NCI-H82 (cell line): ENCODE measurements at regions not wholly inside any gene's neighbourhood (a gene's known extent, or its start where the extent isn't known, plus 50 kb on each side); places are given as distances from the start of the nearest gene placed in this dataset.

Source experiments
- DNase-seq: peaks from one replicate; lab custom pipeline; 2025; lab: John Stamatoyannopoulos, UW

GRCh38 chr3:117611211-117611610, 901.6 kb downstream of the TUSC7 start:
- DNase-seq = peak; percentile 99

- no peak for DNase-seq
Measured at GRCh38 chr3:117616227-117616626, 906.6 kb downstream of the TUSC7 start.

DNA sequence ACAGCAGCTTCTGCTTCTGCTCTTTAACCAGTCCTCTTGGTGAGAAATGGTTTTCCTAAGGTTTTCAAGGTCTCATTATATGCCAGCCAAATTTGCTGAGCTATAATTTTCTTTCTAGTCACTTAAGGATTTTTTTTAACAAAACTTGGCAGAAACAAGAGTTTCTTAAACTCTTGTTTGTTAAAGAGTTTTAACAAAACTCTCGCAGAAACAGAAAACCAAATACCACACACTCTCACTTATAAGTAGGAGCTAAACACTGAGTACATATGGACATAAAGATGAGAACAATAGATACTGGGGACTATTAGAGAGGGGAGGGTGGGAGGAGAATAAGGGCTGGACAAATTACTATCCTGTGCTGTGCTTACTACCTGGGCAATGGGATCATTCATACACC, 908.3 kb downstream of the TUSC7 start:
- no peak for DNase-seq

GRCh38 chr3:117618462-117618861, 908.9 kb downstream of the TUSC7 start:
- DNase-seq = no peak

DNA sequence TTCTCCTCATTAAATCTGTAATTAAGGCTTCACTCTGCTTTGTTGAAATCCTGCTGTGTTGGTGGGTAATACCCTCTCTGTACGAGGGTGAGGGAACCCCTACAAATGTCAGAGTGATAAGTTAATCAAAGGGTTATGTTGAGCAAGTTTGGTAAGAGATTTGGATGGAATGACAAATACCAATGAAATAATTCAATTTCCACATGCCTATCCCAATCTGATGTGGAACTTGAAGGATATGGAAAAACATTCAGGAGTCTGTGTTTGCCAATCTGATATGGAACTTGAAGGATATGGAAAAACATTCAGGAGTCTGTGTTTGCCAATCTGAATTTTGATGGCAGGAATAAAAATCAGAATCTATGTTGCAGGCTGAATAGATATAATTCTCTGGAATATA, 910.2 kb downstream of the TUSC7 start:
- no peak for DNase-seq

- DNase-seq = peak; percentile 51
Measured at GRCh38 chr3:117622171-117622841, 912.7 kb downstream of the TUSC7 start.

- DNase-seq = no peak
Measured at GRCh38 chr3:117624424-117624823, 914.8 kb downstream of the TUSC7 start.

DNA sequence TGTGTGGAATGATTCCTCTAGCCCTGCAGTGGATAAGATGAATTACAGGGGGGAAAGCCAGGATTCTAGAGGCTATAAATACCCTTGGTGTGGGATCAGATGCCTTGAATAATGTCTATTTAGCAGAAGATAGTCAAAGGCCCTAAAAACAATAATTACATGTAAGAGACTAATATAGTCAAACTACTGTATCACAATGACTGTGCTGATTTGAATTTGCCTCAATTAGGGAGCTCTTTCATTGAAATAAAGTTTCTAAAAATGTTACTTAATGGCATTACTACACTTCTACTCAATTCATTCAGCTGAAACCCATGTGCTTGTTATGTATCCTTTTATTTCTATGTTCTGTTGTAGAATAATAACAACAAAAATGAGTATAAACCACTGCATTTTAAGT, 915.6 kb downstream of the TUSC7 start:
- DNase-seq = no peak

DNA sequence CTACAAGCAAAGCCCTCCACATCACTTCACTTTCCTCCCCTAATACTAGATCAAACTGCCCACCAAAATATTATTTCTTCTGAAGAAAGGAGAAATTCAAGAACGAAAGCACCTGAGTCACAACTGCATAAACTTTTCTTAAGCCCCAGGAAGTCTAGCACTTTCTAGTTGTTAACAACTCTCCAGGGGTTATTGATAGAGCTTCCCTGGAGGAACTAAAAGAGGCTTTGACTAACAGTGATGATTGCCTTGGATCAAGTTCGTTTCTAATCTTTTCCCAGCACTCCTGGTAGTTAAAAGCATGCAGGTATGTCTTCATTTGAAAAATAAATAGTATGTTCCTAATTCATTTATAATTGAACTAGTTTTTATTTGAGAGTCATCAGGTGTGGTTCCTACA, 917.0 kb downstream of the TUSC7 start:
- DNase-seq = no peak

GRCh38 chr3:117628823-117629291, 919.3 kb downstream of the TUSC7 start:
- no peak for DNase-seq

DNA sequence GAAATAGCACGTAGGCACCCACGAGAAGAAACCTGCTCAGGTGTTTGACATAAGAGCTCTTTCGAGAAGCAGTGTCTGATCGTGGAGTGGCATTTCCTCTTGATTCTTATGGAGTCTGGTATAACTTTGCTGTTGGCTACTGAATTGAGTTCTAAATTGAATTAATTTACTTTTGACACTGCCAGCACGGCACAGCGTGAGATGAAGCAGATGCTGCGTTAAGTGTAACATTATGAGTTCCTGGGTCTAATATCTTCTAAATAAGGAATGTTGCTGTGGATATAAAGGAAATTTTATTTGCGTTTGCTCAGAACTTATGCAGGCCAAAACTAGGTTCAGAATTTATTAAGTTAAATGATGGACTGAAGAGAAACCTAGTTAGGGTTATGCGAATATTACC, 919.9 kb downstream of the TUSC7 start:
- no peak for DNase-seq

GRCh38 chr3:117630469-117630868, 920.9 kb downstream of the TUSC7 start:
- DNase-seq = no peak

DNA sequence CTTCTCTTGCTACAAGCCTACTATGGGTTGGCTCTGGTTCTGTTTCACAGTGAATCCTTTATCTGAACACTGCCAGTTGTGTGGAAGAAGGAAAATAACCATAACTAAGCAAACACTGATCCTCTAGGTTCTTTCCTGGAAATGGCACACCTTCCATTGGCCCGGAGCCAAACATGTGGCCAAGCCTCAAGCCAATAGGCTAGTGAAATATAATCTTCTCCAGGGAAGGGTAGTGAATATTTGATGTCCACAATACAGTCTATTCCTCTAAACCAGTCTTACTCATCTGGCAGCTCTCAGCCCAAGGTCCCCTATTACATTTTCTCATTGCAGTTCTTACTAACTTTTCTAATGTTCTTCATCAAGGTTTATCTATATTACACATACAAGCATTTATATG, 921.3 kb downstream of the TUSC7 start:
- DNase-seq = peak; percentile 57

DNA sequence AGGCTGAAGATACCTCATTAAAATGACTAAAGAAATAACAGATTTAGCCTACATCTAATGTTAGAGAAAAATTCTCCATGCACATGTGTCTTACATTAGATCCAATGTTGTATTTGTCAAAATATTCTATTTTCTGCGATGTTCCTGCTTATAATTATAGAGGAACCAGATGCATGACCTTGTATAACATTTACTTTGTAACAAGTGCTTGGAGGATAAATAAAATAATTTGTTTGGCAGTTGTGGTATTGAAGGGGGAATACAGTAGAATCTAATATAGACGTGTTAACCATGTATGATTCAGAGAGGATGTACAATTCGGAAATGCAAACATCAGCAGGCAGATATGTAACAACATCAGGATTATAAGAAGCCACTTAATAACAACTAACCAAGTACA, 922.2 kb downstream of the TUSC7 start:
- DNase-seq = no peak

DNA sequence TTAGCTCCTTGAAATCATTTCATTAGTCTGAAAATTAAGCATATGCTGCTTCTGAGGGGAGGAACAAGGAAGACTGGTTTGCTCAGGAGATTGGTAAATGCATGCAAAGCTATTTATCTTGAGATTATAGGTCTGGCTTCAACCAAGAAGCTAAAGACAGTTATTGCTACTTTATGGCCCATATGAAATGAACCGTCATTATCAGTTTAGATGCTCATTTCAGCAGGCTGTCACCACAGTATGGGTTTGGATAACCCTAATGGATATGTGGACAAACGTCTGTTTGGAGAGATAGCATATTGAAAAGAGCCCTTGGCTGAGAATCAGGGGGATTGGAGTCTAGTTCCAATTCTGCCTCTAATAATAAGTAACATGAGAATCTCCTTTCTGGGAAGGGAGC, 922.6 kb downstream of the TUSC7 start:
- peak; percentile 34 for DNase-seq

- DNase-seq = peak; percentile 68
Measured at GRCh38 chr3:117633207-117633606, 923.6 kb downstream of the TUSC7 start.

DNA sequence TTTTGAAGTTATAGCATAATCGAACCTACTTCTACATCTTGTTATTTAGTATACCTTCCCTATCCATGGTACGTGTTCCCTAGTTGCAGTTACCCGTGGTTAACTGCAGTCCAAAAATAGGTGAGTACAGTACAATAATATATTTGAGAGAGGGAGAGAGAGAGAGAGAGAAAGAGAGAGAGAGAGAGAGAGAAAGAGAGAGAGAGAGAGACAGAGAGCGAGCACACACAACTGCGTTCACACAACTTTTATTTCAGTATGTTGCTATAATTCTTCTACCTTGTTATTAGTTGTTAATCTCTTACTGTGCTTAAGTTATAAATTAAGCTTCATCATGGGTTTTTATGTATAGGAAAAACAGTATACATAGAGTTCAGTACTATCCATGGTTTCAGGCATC, 928.1 kb downstream of the TUSC7 start:
- no peak for DNase-seq

- no peak for DNase-seq
Measured at GRCh38 chr3:117644203-117644602, 934.6 kb downstream of the TUSC7 start.

- DNase-seq = no peak
Measured at GRCh38 chr3:117645561-117646242, 936.1 kb downstream of the TUSC7 start.

DNA sequence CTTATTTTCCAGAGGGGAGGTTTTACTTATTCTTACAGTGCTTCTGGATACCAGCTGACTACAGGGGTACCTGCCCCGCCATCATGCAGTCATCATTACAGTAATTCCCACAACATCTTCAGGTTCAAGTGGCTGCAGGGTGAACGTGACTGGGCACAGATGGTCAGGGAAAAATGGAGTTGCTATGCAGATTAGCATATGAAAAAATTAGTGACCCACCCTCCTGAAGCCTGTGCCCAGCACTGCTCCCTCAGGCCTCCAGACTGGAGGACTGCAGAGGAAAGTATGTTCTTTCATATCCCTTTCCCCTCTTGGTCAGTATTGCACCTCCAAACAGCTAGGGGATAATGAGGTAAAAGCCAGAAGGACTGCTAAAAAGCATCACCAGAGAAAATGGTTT, 937.9 kb downstream of the TUSC7 start:
- no peak for DNase-seq

DNA sequence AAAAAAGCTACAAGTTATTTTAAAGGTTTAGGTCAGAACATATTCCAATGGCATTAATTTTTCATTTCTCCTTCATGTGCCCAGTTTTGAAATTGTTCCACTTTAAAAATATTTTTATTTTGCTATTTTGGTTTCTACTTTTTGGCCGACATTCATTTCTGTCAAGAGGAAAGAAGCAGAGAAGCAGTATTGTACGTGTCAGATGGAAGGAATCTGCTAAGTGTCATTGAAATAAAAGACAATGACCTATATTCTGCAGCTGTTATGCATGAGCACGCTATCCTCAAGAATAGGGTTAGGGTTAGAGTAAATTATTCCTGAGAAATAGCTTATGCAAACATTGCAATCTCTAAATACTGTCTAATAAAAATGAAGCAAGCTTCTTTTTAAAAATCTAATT, 941.7 kb downstream of the TUSC7 start:
- DNase-seq = no peak

DNA sequence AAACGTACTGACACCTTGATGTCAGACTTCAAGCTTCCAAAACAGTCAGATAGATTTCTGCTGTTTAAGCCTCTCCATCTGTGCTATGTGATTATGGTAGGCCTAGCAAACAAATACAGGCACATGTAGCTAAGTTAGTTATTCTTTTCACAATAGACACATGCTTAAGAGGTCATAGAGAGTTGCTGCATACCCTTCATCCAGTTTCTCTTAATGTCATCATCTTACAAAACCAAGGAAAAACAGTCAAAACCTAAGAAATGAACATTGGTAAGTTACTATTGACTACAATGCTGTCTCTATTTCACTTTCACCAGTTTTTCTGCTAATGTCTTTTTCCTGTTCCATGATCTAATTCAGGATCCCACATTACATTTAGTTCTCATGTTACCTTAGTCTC, 946.8 kb downstream of the TUSC7 start:
- DNase-seq = peak; percentile 57

DNA sequence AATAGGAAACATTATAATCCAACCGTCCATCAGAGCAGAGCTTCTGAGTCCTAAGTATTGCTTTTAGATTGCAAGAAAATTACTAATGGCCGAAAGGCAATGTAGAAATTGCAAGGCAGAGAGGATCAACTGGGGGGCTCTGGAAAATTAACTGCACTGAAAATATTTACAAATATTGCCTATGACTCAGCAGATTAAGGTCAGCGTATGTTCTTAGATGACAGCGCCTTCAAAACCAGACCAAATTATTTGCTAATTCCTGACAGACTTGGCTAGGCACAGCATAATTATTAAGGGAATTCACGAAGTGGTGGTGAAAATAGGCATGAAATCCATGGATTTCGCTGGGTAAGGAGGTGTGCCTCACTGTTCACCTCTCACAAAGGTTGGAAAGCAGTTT, 947.7 kb downstream of the TUSC7 start:
- no peak for DNase-seq
